Hepatocyte (in vitro differentiated cells): ENCODE measurements at regions not wholly inside any gene's neighbourhood (a gene's known extent, or its start where the extent isn't known, plus 50 kb on each side); places are given as distances from the start of the nearest gene placed in this dataset.

Experiments used
- DNase-seq: peaks from one replicate; pipeline ENCODE4 v3.0.0-alpha.2; 2016; ENCODE audit warnings: low spot score
- H2AFZ ChIP-seq: fragments of 200-600 bp; sonication (generic); 2 replicates; pipeline ENCODE4 v1.6.0; 2016; ENCODE audit warnings: antibody characterized with exemption, mild to moderate bottlenecking
- H3K27ac ChIP-seq: fragments of 200-600 bp; sonication (generic); 2 replicates; pipeline ENCODE4 v1.5.1; 2016; ENCODE audit warnings: mild to moderate bottlenecking
- H3K27me3 ChIP-seq: fragments of 200-600 bp; sonication (generic); 2 replicates; pipeline ENCODE4 v1.6.1; 2016
- H3K36me3 ChIP-seq: fragments of 200-600 bp; sonication (generic); replicated peaks from 2 replicates; pipeline ENCODE4 v1.5.1; 2016; ENCODE audit warnings: low read depth; ENCODE audit not compliant: insufficient read depth
- H3K4me1 ChIP-seq: fragments of 200-600 bp; sonication (generic); 2 replicates; pipeline ENCODE4 v1.5.1; 2016; ENCODE audit warnings: mild to moderate bottlenecking, moderate library complexity; ENCODE audit not compliant: insufficient read depth
- H3K4me2 ChIP-seq: fragments of 200-600 bp; sonication (generic); 2 replicates; pipeline ENCODE4 v1.6.0; 2016
- H3K4me3 ChIP-seq: fragments of 200-600 bp; sonication (generic); 2 replicates; pipeline ENCODE4 v1.5.1; 2016; ENCODE audit warnings: mild to moderate bottlenecking
- H3K79me2 ChIP-seq: fragments of 200-600 bp; sonication (generic); 2 replicates; pipeline ENCODE4 v1.6.0; 2017; ENCODE audit warnings: mild to moderate bottlenecking
- H3K9me2 ChIP-seq: fragments of 200-600 bp; sonication (generic); replicated peaks from 2 replicates; pipeline ENCODE4 v1.6.0; 2017; ENCODE audit warnings: mild to moderate bottlenecking; ENCODE audit not compliant: insufficient read depth
- H3K9me3 ChIP-seq: fragments of 200-600 bp; sonication (generic); 2 replicates; pipeline ENCODE4 v1.5.1; 2016; ENCODE audit warnings: low read depth, mild to moderate bottlenecking
- H4K20me1 ChIP-seq: fragments of 200-600 bp; sonication (generic); 2 replicates; pipeline ENCODE4 v1.6.0; 2016; ENCODE audit warnings: mild to moderate bottlenecking; ENCODE audit not compliant: insufficient read depth, poor library complexity, severe bottlenecking
- CTCF ChIP-seq: fragments of 200-600 bp; sonication (generic); IDR thresholded peaks from 2 replicates; pipeline ENCODE4 v1.5.1; 2016; ENCODE audit warnings: antibody characterized with exemption, mild to moderate bottlenecking; ENCODE audit not compliant: poor library complexity
- EZH2 ChIP-seq: fragments of 200-600 bp; sonication (generic); IDR thresholded peaks from 2 replicates; pipeline ENCODE4 v1.6.1; 2016; ENCODE audit warnings: antibody characterized with exemption, mild to moderate bottlenecking, borderline replicate concordance
- EZH2phosphoT487 ChIP-seq: fragments of 200-600 bp; sonication (generic); IDR thresholded peaks from one replicate; pipeline ENCODE4 v1.6.1; 2018; ENCODE audit warnings: antibody characterized with exemption, mild to moderate bottlenecking, low read depth, moderate library complexity; ENCODE audit not compliant: unreplicated experiment, severe bottlenecking
- WGBS: methylation state at CpG from one replicate; pipeline ENCODE4 v1.1.6; 2016; ENCODE audit warnings: low lambda C conversion rate; ENCODE audit errors: missing lambda C conversion rate; 5-methylcytosine and 5-hydroxymethylcytosine counted together

GRCh38 chr18:40738321-40738880 lies 1216.6 kb upstream of the PIK3C3 start:
- Histone ChIP-seq H3K4me2 (no peak overlapping the region), H2AFZ (no peak overlapping the region), H3K27ac (no peak overlapping the region), H3K9me2 (no peaks in the 10 kb centered on the region), H3K4me1 (no peaks in the 10 kb centered on the region), H3K4me3 (no peak overlapping the region), H3K9me3 (no peaks in the 10 kb centered on the region), H3K27me3 (no peaks in the 10 kb centered on the region), H3K36me3 (no peaks in the 10 kb centered on the region), H4K20me1 (no peaks in the 10 kb centered on the region), H3K79me2 (no peaks in the 10 kb centered on the region)
- no peak for TF ChIP-seq CTCF
- TF ChIP-seq EZH2phosphoT487 = no peak
- TF ChIP-seq EZH2 = no peak
- WGBS = 89% methylated on average over 4 of the region's 4 CpGs
- no peak for DNase-seq

- no peaks in the 10 kb centered on the region for H3K79me2 ChIP-seq
- no peak for TF ChIP-seq EZH2phosphoT487
- TF ChIP-seq EZH2 = no peak
- no peak for DNase-seq
- no peaks in the 10 kb centered on the region for H3K36me3 ChIP-seq
- H4K20me1 ChIP-seq = no peaks in the 10 kb centered on the region
- no peaks in the 10 kb centered on the region for H3K9me3 ChIP-seq
- no peak overlapping the region for H2AFZ ChIP-seq
- no peak overlapping the region for H3K4me3 ChIP-seq
- H3K27ac ChIP-seq = no peak overlapping the region
- H3K4me1 ChIP-seq = no peaks in the 10 kb centered on the region
- no peak overlapping the region for H3K4me2 ChIP-seq
- no peaks in the 10 kb centered on the region for H3K9me2 ChIP-seq
- H3K27me3 ChIP-seq = no peaks in the 10 kb centered on the region
Observed at GRCh38 chr18:40708726-40709125, 1246.3 kb upstream of the PIK3C3 start.

- H3K9me2 ChIP-seq = no peaks in the 10 kb centered on the region
- H2AFZ ChIP-seq = no peak overlapping the region
- no peaks in the 10 kb centered on the region for H3K79me2 ChIP-seq
- no peaks in the 10 kb centered on the region for H3K27me3 ChIP-seq
- no peak overlapping the region for H3K4me2 ChIP-seq
- no peak for DNase-seq
- no peak overlapping the region for H3K4me3 ChIP-seq
- no peaks in the 10 kb centered on the region for H4K20me1 ChIP-seq
- no peaks in the 10 kb centered on the region for H3K9me3 ChIP-seq
- no peaks in the 10 kb centered on the region for H3K36me3 ChIP-seq
- WGBS = 92% methylated on average over 1 of the region's 1 CpG
- no peak overlapping the region for H3K27ac ChIP-seq
- H3K4me1 ChIP-seq = no peaks in the 10 kb centered on the region
- no peak for TF ChIP-seq CTCF
- TF ChIP-seq EZH2 = no peak
- no peak for TF ChIP-seq EZH2phosphoT487
Observed at GRCh38 chr18:40707797-40708196, 1247.2 kb upstream of the PIK3C3 start.

- no peaks in the 10 kb centered on the region for H3K4me1 ChIP-seq
- no peak for TF ChIP-seq EZH2phosphoT487
- no peak for TF ChIP-seq EZH2
- no peak for TF ChIP-seq CTCF
- no peak overlapping the region for H3K27ac ChIP-seq
- H3K9me2 ChIP-seq = no peaks in the 10 kb centered on the region
- no peak overlapping the region for H2AFZ ChIP-seq
- no peak overlapping the region for H3K4me2 ChIP-seq
- no peaks in the 10 kb centered on the region for H4K20me1 ChIP-seq
- H3K79me2 ChIP-seq = no peaks in the 10 kb centered on the region
- no peaks in the 10 kb centered on the region for H3K27me3 ChIP-seq
- H3K9me3 ChIP-seq = no peaks in the 10 kb centered on the region
- no peak overlapping the region for H3K4me3 ChIP-seq
- no peak for DNase-seq
- no peaks in the 10 kb centered on the region for H3K36me3 ChIP-seq
Observed at GRCh38 chr18:40698129-40698528, 1256.9 kb upstream of the PIK3C3 start.
